Lower lobe of right lung (tissue), 2 donors: ENCODE measurements at regions not wholly inside any gene's neighbourhood (a gene's known extent, or its start where the extent isn't known, plus 50 kb on each side); places are given as distances from the start of the nearest gene placed in this dataset.

Source experiments
- ATAC-seq, 2 donors: fragments of 200-7000 bp; cut with Tn5 transposase; one replicate each; pipeline ENCODE4 v1.9.1; 2020 to 2022; ENCODE audit warnings: mild to moderate bottlenecking in 2 of 2, moderate library complexity in 2 of 2
- DNase-seq: peaks from one replicate; pipeline ENCODE4 v3.0.0-alpha.2; 2020
- H3K27ac ChIP-seq: fragments of 200-600 bp; one replicate; pipeline ENCODE4 v1.8.0; 2022
- H3K27me3 ChIP-seq: fragments of 200-600 bp; one replicate; pipeline ENCODE4 v1.8.0; 2022; ENCODE audit warnings: low read depth
- H3K36me3 ChIP-seq: fragments of 200-600 bp; one replicate; pipeline ENCODE4 v1.8.0; 2022; ENCODE audit warnings: mild to moderate bottlenecking
- H3K4me1 ChIP-seq: fragments of 200-600 bp; one replicate; pipeline ENCODE4 v1.8.0; 2022
- H3K4me3 ChIP-seq: fragments of 200-600 bp; one replicate; pipeline ENCODE4 v1.8.0; 2022; ENCODE audit warnings: mild to moderate bottlenecking
- H3K9me3 ChIP-seq: fragments of 200-600 bp; one replicate; pipeline ENCODE4 v1.8.0; 2022
- CTCF ChIP-seq: fragments of 200-600 bp; IDR thresholded peaks from one replicate; pipeline ENCODE4 v1.8.0; 2022; ENCODE audit warnings: antibody characterized with exemption, mild to moderate bottlenecking
- intact Hi-C: fragments of 100-400 bp; cut with DNase I; formaldehyde crosslinking; loops from one replicate; pipeline ENCODE4 v1.11.0; 2022
- donor health status: DM: no; HTN: yes; CAD: no; lungs with severe emphysema.

GRCh38 chr2:228527197-228527881 lies 345.9 kb upstream of the SPHKAP start:
- H3K27me3 ChIP-seq: no peaks in the 10 kb centered on the region
- intact Hi-C loops: no loop called here
- peaks cover 3% of the 10 kb centered on the region for H3K9me3 ChIP-seq
- H3K4me3 ChIP-seq: no peak overlapping the region
- H3K27ac ChIP-seq: no peak overlapping the region
- H3K36me3 ChIP-seq: no peaks in the 10 kb centered on the region
- no peak for ATAC-seq
- DNase-seq: no peak
- H3K4me1 ChIP-seq: no peaks in the 10 kb centered on the region
- no peak for TF ChIP-seq CTCF

- Histone ChIP-seq H3K27ac (no peak overlapping the region), H3K36me3 (no peaks in the 10 kb centered on the region), H3K4me3 (no peak overlapping the region), H3K4me1 (no peaks in the 10 kb centered on the region), H3K27me3 (no peaks in the 10 kb centered on the region), H3K9me3 (peaks cover 3% of the 10 kb centered on the region)
- ATAC-seq (no peak), DNase-seq (no peak)
- intact Hi-C loops: no loop called here
- no peak for TF ChIP-seq CTCF
Observed at GRCh38 chr2:228526687-228527086, 345.2 kb upstream of the SPHKAP start.

- TF ChIP-seq CTCF: no peak
- Histone ChIP-seq H3K4me1 (no peaks in the 10 kb centered on the region), H3K36me3 (no peaks in the 10 kb centered on the region), H3K9me3 (peaks cover 3% of the 10 kb centered on the region), H3K27me3 (no peaks in the 10 kb centered on the region), H3K27ac (no peak overlapping the region), H3K4me3 (no peak overlapping the region)
- DNase-seq (no peak), ATAC-seq (no peak)
- intact Hi-C loops: no loop called here
Observed at GRCh38 chr2:228522977-228523376, 341.5 kb upstream of the SPHKAP start.

GRCh38 chr2:228522276-228522675 lies 340.8 kb upstream of the SPHKAP start:
- Histone ChIP-seq H3K4me1 (no peaks in the 10 kb centered on the region), H3K9me3 (peaks cover 3% of the 10 kb centered on the region), H3K27me3 (no peaks in the 10 kb centered on the region), H3K4me3 (no peak overlapping the region), H3K36me3 (no peaks in the 10 kb centered on the region), H3K27ac (no peak overlapping the region)
- no peak for DNase-seq
- TF ChIP-seq CTCF: no peak
- intact Hi-C loops: no loop called here
- no peak for ATAC-seq

GRCh38 chr2:228519561-228519960 lies 338.1 kb upstream of the SPHKAP start:
- Histone ChIP-seq H3K4me3 (no peak overlapping the region), H3K27ac (no peak overlapping the region), H3K9me3 (peaks cover 3% of the 10 kb centered on the region), H3K27me3 (no peaks in the 10 kb centered on the region), H3K4me1 (no peaks in the 10 kb centered on the region), H3K36me3 (no peaks in the 10 kb centered on the region)
- DNase-seq (no peak), ATAC-seq (no peak)
- intact Hi-C loops: no loop called here
- no peak for TF ChIP-seq CTCF
